IMR-90 (cell line): ENCODE measurements at regions not wholly inside any gene's neighbourhood (a gene's known extent, or its start where the extent isn't known, plus 50 kb on each side); places are given as distances from the start of the nearest gene placed in this dataset.

ENCODE experiments used
- CHD1 ChIP-seq: IDR thresholded peaks from 2 replicates; pipeline ENCODE4 v1.6.1; 2012; ENCODE audit warnings: low read depth, low read length, improper control_type of control experiment
- CTCF ChIP-seq: conservative IDR thresholded peaks from 2 replicates; pipeline ENCODE4 v1.5.1; 2012; ENCODE audit warnings: mild to moderate bottlenecking, low read depth, low read length, improper control_type of control experiment
- MAFK ChIP-seq: IDR thresholded peaks from 2 replicates; pipeline ENCODE4 v1.6.1; 2012; ENCODE audit warnings: low read depth, low read length, improper control_type of control experiment
- MAZ ChIP-seq: IDR thresholded peaks from 2 replicates; pipeline ENCODE4 v1.6.1; 2012; ENCODE audit warnings: low read depth, mild to moderate bottlenecking, low read length, improper control_type of control experiment, moderate library complexity, borderline replicate concordance
- POLR2A ChIP-seq: IDR thresholded peaks from 2 replicates; pipeline ENCODE4 v1.6.1; 2012; ENCODE audit warnings: mild to moderate bottlenecking, low read depth, low read length

GRCh38 chr22:34434371-34434770 lies 514.1 kb upstream of the LARGE1 start:
- TF ChIP-seq CTCF (no peak), POLR2A (no peak), CHD1 (no peak), MAZ (no peak), MAFK (no peak)
